NCI-H82 (cell line): ENCODE measurements at regions not wholly inside any gene's neighbourhood (a gene's known extent, or its start where the extent isn't known, plus 50 kb on each side); places are given as distances from the start of the nearest gene placed in this dataset.
"Not testable (repeated sequence)": the region's sequence is repeated elsewhere in the genome, so short reads cannot be mapped to it uniquely, and the experiment has no call there.

Source experiments
- DNase-seq: peaks from one replicate; lab custom pipeline; 2025; lab: John Stamatoyannopoulos, UW

DNA sequence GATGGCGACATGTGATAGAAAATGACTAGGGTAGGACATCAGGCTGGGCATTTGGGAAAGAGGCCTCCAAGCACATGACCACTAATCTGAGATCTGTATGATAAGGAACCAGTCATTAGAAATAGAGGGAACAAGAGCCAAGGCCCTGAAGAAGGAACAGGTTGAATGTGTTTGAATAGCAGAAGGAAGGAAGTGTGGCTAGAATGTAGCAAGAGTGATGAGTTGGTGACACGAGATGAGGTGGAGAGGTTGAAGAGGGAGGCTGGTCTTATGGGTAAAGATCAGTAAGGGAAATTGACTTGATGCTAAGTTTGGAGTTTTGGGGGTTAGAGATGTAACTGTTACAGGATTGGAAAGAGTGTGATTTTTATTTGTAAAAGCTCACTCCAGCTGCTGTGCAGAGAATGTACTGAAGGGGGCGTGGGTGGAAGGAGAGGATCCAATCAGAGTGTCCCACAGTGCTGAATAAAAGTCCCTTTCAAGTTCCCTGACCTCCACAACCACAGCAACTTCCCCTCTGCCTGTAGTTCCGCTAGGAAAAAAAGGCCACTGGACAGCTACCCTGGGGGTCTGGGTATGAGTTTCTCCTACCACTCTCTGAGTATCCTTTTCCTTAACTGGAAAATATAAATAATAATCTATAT, 295.0 kb downstream of the OMA1 start:
- DNase-seq = peak; percentile 60

DNA sequence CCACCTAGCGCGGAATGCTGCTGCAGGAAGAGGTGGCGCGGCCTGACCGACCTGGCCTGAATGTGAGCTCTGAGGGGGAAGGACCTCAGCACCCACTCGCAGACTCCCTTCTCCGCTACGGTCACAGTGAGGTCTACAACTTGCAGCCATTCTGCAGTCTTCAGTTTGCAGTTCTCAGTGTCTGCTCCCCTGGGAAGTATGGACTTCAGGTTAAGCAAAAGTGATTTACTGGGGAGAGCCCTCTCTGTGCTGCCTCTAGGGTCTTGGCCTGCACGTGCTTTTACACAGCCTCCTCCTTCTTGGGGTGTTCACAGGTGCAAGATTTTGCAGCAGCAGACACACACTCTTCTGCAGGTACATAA, 296.0 kb downstream of the OMA1 start:
- no peak for DNase-seq

DNA sequence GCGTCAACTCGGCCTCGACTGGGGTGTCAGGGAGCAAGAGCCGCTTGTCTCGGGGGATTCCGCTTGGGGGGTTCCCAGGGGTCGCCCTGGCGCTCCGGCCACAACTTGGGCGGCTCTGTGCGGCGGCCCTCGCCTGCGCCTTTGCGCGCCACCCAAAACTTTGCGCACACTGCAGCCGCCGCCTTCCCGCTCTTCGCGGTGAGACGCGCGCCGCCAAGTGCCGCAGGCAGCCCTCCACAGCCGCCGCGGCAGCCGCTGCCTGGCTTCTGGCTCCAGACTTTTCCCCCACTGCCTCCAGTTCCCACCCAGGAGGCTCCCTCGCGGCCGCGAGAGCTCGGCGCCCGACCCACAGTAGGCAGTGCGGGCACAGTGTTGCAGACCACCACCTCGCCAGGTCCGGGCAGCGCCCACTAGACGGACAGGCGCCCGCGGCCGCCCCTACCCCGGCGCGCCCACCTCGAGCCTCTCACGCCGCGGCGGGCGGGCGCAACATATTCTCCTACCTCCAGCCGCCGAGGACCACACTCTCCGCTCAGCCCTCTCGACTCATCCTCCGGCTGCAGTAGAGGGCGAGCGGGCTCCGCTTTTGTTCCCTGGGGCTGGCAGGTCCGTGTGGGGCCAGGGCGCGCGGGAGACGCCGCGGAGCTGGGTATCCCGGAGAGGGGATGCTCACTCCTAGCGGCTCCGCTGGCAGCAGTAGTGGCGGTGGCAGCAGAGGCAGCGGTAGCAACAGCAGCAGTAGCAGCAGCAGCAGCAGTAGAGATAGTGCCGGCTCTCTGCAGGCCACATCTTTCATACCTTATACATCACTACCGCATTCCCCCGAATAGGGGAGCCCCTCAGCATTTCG, 296.6 kb downstream of the OMA1 start:
- peak; percentile 74 for DNase-seq

DNA sequence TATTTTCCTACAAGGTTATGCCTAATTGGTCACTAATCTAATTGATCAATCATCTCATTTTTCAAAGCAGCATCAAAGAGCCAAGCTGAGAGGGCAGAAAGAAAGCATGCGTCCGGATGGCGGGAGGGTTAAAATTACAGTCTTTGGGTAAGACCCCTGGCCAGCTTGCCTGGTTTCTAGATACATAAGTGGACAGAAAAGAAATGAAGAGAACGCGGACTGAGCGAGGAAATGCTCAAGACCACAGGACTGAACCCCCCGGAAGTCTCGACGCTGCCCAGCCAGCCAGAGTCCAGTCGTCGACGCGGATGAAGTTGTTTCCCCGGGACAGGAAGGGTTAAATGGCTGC, 297.2 kb downstream of the OMA1 start:
- no peak for DNase-seq

DNA sequence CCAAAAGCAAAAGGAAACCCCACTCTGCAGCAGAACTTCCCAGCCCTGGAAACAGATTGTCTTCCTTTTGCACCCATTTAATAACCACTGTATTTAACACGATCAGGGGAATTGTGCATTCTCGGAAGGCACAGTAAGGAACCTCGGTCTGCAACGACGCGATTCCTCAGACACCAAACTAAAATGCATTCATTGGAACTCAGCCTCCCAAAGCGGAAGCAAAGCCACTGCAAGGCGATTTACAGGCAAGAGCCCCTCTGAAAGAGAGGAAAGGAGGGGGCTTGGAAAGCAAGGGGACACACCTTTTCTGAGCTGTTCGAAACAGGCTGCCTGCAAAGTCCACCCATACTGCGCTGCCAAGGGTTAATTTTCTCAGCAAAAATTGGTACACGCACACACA, 297.7 kb downstream of the OMA1 start:
- DNase-seq = no peak

DNA sequence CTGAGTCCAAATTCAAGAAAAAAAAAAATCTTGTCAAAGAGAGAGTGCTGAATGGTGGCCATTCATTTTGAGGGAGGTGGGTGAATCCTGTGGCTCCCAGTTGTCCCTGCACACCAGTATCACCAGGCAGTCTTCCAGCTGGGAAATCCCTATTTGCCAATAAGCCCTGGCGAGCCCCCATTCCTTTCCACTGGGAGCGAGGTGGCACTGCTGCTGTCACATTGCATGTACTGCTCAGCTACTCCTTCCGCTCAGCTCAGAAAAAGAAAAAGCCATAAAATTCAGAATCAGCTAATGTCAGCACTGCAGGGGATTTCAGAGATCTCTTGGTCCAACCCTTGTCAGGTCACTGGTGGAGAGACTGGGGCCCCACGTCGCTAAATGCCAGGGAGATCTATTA, 298.5 kb downstream of the OMA1 start:
- DNase-seq = no peak

DNA sequence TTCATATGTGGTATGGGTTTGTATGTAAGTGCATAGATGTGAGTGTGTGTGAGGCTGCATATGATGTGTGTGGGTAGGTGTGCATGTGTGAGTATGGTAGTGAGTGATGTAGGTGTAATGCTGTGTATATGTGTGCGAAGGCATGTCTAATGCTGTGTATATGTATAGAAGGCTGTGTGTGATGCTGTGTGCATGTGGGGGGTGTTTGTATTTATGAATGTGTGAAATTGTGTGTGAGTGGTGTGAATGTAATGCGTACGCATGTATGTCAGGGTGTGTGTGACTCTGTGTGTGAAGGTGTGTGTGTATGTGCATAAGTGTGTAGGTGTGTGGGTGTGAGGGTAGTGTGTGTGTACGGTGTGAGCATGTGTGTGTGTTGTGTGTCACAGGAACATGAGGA, 300.0 kb downstream of the OMA1 start:
- DNase-seq = no peak

DNA sequence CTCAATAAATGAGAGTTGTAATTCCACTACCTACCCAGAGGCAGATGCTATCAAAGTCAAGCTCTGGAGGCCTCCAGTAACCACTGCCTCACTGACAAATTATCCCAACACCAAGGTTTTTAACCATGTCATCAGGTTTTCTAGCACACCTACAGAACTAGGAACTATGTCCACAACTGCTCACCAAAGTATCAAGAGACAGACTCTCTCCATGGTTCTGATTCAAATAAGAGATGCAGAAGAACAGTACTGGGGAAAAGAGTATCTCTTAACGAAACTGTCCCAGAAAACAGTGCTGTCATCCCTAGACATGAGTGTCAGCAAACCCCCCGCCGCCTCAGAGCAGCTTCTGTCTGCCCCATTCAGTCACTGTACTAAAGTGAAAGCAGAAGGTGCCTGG, 301.7 kb downstream of the OMA1 start:
- DNase-seq = no peak

DNA sequence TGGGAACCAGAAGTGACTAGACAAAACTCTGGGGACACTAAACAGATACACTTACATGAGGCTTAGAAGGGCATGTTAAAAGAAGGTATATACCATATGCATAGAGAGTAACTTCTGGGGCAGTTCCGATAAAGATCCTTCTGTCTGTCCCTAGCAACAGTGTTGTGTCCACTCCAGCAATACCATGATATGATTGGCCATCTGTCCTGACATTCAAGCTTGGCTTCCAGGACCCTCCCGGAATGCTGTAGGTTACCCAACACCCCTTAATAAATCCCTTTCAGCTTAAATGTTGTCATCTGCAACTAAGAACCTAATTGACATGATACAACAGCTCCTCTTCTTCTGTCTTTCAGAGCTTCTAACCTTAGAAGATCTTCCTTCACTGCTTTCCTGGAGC, 307.7 kb downstream of the OMA1 start:
- DNase-seq = peak; percentile 51

DNA sequence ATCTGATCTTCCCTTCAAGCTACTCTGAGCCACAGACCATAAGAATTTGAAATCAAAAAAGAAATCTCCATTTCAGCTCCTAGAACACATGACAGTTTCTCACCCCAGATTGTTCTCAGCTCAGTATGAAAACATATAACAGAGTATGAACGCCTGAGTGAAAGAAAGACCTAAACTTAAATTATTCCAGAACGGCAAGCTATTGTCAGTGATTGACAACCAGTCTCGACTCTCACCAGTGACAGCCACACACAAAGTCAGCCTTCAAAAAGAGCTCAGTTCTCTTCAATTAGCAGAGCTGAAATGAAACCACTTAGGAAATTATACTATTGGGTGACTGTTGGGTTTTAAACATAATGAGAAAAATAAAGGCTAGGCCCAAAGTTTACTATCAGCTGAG, 312.8 kb downstream of the OMA1 start:
- DNase-seq = no peak

DNA sequence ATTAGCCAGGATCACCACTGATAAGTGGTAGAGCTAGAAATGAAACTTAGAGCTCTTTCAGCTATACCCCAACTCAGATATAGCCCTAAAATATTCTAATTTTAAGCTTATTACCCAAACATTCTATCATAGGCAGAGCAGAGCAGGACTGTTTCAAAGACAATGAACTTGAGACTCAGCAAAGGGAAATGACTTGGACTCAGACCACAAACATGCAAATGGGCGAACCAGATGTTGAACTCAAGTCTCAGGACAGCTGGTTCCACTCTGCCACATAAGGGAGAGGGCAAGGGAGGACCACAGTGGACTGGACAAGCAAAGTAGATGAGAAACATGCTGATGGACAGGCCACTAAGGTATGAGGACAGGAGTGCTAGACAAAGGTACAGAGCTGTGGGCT, 315.3 kb downstream of the OMA1 start:
- no peak for DNase-seq

DNA sequence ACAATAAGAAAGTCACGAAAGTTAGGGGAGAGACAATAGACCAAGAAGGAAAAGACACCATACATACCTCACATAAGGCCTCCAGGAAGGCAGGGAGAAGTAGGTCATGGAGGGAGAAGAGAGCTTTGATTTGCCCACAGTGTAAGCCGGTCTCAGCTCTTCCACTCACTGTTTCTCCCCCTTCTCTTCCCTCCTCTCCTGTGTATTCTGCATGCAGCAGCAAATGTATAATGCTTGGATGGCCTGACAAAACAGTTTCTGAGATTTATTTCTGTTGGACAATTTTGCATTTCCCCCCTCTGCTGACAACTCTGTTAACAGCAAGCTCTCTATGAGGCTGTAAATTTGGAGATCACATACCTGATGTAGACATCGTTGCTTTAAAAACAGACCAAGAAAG, 318.9 kb downstream of the OMA1 start:
- DNase-seq = no peak

DNA sequence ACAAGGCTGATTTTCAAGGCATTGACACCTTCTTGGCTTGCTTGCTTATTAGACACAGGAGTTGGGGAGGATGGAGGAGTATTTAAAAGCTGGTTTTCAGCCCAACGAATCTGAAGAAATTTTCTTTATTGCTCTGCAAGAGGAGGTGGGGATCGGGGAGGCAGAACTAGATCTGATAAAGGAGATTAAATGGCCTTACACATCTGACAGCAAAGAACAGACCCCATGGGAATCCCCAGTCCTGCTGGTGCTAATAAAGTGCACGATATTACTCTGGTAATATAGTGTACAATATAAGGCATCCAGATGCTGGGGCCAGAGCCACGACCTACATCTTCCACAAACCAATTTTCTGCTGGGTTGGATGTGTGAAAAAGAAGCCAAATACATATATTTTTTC, 323.0 kb downstream of the OMA1 start:
- peak; percentile 88 for DNase-seq

DNA sequence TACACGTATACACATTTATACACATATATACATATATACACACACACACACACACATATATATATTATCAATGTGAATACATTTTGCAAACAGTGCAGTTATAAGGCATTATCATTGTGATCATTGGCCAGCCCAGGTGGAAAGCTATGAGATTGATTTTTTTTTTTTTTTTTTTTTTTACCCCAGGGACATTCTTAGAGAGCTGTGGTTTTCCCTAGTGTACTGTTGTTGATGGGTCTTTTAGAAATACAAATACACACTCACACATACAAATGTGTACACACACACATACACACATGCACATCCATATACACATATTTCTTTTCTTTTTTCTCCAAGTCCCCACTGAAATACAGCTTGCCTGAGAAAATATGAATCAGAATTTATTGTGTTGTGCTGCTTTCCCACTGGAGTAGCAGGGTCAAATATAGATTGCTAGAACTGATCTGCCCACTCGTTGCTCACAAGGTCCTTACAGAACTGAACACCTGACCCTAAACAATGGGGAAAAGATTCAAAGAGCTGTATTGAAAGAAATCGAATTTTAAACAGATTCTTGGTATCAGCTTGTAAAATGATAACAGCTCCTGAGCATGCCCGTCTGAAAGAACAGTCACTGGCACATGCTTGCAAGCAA, 325.6 kb downstream of the OMA1 start:
- no peak for DNase-seq

DNA sequence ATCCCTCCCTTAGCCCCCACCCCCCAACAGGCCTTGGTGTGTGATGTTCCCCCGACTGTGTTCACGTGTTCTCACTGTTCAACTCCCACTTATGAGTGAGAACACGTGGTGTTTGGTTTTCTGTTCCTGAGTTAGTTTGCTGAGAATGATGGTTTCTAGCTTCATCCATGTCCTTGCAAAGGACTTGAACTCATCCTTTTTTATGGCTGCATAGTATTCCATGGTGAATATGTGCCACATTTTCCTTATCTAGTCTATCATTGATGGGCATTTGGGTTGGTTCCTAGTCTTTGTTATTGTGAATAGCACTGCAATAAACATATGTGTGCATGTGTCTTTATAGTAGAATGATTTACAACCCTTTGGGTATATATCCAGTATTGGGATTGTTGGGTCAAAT, 330.4 kb downstream of the OMA1 start:
- not testable (repeated sequence) for DNase-seq

DNA sequence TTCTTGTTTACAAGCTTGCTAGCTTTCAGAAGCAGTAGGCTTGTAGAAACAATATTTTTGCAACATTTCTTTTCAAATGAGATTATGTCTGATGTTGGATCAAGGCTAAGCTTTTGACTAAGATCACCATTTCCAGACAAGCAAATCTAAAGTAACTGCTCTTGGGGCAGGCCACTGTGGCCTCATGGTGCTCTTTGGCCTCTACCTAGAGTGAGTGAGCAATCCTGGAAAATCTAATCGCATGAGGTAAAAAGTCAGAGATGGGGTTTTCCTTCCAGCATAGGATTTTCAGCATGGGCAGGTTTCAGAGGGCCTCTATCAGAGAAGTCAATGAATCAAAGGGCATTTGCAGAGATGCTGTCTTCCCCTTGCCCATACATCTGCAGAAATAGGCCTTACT, 331.9 kb downstream of the OMA1 start:
- no peak for DNase-seq

DNA sequence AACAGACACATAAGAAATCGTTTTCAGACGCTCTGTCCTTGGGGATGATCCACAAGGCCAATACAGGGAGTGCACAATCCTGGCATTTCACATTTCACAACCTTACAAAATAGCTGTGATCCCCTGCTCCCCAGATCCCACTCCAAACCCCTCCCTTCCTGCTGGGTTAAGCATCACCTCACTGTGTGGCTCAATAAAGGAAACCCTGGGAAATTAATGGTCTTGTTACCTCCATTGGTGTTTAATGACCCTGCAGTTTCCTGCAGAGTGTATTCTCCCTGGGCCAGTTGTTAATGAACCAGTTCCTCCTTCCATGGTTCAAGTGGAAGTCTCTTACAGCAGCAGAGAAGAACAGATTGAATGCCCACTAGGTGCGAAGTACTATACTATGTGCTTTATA, 334.7 kb downstream of the OMA1 start:
- DNase-seq = no peak

DNA sequence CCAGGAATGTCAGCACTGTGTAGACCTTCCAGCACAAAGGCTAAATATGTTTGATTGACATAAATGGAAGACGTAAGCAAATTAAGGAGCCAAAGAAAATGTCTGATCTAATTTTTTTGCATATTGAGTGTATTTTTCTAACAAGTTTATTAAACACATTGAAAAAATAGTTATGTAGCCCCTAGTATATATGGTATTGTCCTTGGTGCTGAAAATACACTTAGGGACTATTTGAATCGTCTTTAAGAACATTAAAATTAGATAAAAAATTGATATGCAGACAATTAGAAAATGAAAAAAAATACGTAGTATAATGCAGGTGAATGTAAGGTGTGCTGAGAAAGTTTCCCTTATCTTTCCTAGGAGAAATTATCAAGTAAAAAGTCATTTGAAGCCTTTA, 337.0 kb downstream of the OMA1 start:
- DNase-seq = no peak

DNA sequence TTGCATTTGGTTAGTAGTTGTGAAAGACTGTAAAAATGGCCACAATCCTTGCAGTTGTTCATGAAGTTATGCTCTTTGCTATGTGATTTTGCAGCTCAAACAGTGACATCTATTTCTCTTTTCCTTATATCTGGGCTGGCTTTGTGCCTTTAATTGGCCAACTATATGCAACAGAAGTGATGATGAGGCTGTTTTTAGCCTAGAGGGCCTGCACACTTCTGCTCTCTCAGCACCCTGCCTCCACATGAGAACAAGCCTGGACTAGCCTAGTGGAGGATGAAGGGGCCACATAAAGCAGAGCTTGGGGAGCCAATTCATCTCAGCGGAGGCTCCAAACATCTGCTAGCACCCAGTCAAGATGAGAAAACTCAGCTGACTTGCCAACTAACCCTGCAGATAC, 339.8 kb downstream of the OMA1 start:
- DNase-seq = no peak

DNA sequence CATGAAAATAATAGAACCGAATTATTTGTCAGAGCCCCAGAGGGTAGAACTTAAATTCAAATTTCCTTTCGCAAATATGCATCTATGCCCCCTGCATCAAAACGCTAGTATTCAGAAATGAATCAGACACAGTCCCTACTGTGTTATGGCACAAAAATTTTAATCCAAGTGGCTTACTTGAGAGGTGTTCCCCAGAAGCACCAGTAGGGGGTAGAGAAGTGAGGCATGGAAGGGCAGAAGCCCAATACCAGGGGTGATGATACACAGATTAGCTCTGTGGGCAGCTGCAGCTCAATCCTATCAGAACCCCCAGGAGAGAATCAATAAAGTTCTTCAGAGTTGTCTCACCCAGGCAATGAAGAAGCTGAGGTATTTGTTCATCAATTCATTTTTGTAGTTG, 342.2 kb downstream of the OMA1 start:
- DNase-seq = peak; percentile 72

DNA sequence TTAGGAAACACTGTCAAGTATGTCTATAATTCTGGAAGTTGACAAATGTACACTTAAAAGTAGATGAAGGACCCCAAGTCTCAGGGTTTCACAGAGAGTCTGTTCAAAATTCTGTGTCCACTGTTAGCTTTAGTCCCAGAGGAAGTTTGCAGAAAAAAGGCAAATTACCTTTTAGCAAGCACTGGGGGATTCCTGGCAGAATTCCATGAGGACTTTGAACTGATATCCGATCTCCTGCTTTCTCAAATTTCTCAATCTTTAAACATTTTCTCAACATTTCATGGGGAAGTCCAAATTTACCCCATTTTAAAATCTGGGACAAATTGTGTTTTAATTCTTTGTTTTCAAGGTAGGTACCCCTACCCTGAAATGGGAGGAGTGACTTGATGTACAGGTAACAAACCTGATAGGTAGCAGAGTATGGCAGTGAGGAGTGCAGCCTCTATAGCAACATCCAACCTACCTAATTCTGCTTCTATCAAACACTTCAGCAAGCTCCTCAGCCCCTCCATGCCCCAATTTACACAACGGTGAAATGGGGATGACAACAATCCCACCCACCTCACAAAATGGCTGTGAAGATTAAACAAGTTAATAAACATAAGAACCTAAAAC, 344.9 kb downstream of the OMA1 start:
- DNase-seq = no peak

DNA sequence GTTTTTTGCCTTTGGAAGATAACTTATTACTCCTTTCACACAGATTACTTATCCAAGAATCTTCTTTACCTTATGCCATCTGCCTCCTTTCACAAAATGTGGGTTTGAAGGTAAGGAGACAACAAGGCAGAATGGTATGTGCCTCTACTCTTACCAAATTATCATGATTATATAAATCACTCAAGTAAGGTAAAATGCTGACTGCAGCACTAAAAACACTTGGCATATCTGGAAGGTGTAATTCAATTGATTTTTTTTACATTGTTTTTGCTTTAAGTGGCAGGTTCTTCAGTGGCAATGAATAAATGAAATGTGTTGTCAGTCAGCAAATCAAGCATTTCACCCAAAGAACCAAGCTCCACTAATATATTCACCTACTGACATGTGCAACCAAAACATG, 346.1 kb downstream of the OMA1 start:
- DNase-seq = no peak

DNA sequence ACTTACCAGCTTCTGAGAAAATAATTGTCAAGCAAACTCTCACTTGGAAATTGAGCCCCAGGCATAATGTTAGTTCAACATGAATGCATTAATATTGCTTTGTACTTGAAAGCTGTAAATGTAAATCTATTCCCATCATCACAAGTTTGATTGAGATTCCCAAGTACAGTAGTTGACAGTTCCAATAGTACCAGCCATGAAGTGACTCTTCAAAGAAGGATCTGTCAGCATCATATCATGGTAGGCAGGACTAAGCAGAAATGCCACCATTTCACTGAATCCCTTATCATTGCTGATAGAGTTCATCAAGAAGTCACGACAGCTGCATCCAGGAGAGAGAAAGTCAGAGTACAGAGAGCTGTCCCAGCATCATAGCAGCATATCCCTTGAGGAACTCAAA, 348.7 kb downstream of the OMA1 start:
- no peak for DNase-seq
